ENCODE measurements at regions not wholly inside any gene's neighbourhood (a gene's known extent, or its start where the extent isn't known, plus 50 kb on each side); places are given as distances from the start of the nearest gene placed in this dataset.

DNA sequence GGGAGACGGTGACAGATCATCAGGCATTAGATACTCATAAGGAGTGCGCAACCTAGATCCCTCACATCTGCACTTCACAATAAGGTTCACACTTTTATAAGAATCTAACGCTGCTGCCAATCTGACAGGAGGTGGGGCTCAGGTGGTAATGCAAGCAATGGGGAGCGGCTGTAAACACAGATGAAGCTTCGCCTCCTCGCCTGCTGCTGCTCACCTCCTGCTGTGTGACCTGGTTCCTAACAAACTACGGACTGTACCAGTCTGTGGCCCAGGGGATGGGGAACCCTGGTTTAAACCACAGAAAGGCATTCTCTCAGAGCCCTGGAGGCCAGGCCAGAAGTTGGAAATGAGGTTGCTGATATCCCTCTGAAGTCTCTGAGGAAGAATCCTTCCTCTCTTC, 323.6 kb downstream of the DRD1 start:
- Histone ChIP-seq H3K36me3 (no peaks in the 10 kb centered on the region), H3K27me3 (no peaks in the 10 kb centered on the region), H3K4me1 (ENCODE audit: insufficient read depth) (no peaks in the 10 kb centered on the region), H3K27ac (no peak overlapping the region), H3K9me3 (no peaks in the 10 kb centered on the region), H3K4me3 (no peak overlapping the region)
- WGBS, 3 donors: 81 to 89% (median 86%) methylated on average over 7 of the region's 7 CpGs
- intact Hi-C loops (cut with DNase I): no loop called here
- DNase-seq: no peak
- no peak for TF ChIP-seq POLR2A (IDR thresholded peaks at IDR 0.05)
- no peak for TF ChIP-seq CTCF (IDR thresholded peaks at IDR 0.05)
- no peak for TF ChIP-seq EP300 (IDR thresholded peaks at IDR 0.05)

DNA sequence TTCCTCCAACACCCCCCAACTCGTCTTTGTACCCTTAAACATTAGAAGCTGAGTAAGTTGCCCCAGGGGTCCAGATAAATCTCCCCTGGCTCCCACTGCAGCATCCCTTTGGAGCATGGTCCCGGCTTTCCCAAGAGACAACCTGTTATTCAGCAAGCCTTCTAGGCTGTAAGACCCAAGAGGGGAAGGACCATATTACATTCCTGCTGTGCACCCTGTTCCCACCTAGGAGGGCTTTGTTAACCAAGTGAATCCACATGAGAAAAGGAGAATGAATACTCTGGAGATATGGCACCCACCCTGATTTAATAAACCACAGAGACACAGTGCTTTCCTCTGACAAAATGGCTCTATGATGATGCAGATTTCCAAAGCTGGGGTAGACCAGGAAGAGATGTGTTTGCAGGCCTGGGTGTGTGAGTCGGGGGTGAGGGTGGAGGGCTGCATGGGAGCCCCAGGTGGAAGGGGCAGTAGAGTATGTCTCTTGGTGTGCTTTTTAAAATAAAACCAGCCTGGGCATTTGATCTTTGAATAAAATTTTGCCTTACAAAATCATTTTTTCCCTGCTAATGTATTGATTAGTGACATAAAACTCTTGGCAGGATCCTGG, 325.2 kb downstream of the DRD1 start:
- no peaks in the 10 kb centered on the region for H3K36me3 ChIP-seq
- intact Hi-C loops (cut with DNase I): no loop called here
- no peak for DNase-seq
- H3K27ac ChIP-seq: no peak overlapping the region
- TF ChIP-seq EP300 (IDR thresholded peaks at IDR 0.05) (no peak), CTCF (IDR thresholded peaks at IDR 0.05) (no peak), POLR2A (IDR thresholded peaks at IDR 0.05) (no peak)
- 49 to 59% (median 57%) methylated on average over 3 of the region's 3 CpGs for WGBS, 3 donors
- no peak overlapping the region for H3K4me3 ChIP-seq
- no peaks in the 10 kb centered on the region for H3K9me3 ChIP-seq
- H3K4me1 ChIP-seq (ENCODE audit: insufficient read depth): no peaks in the 10 kb centered on the region
- no peaks in the 10 kb centered on the region for H3K27me3 ChIP-seq

- Histone ChIP-seq H3K36me3 (no peaks in the 10 kb centered on the region), H3K4me3 (no peak overlapping the region), H3K9me3 (no peaks in the 10 kb centered on the region), H3K27me3 (no peaks in the 10 kb centered on the region), H3K4me1 (ENCODE audit: insufficient read depth) (no peaks in the 10 kb centered on the region), H3K27ac (no peak overlapping the region)
- 11 to 36% (median 13%) methylated on average over 3 of the region's 3 CpGs for WGBS, 3 donors
- intact Hi-C loops (cut with DNase I): no loop called here
- no peak for DNase-seq
- TF ChIP-seq POLR2A (IDR thresholded peaks at IDR 0.05) (no peak), EP300 (IDR thresholded peaks at IDR 0.05) (no peak), CTCF (IDR thresholded peaks at IDR 0.05) (no peak)
Measured at GRCh38 chr5:175116466-175117048, 327.4 kb downstream of the DRD1 start.

DNA sequence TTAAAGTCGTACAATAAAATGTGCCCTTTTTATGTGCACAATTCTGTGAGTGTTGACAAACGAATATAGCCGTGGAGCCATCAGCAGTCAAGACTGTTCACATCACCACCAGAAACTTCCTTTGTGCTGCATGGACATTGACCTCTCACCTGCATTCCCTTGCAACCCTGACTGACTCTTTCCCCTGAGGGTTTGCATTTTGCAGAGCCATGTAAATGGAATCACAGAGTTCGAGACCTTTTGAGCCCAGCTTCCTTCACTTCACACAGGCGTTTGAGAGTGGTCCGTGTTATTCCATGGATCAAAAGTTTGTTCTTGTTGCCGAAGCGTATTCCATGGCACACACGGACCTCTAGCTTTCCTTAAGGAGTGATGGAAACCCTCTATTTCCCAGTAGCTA, 328.2 kb downstream of the DRD1 start:
- H3K36me3 ChIP-seq: no peaks in the 10 kb centered on the region
- 71 to 80% (median 73%) methylated on average over 9 of the region's 9 CpGs for WGBS, 3 donors
- TF ChIP-seq EP300 (IDR thresholded peaks at IDR 0.05) (no peak), CTCF (IDR thresholded peaks at IDR 0.05) (no peak), POLR2A (IDR thresholded peaks at IDR 0.05) (no peak)
- H3K27me3 ChIP-seq: no peaks in the 10 kb centered on the region
- no peaks in the 10 kb centered on the region for H3K9me3 ChIP-seq
- intact Hi-C loops (cut with DNase I): no loop called here
- no peak for DNase-seq
- H3K27ac ChIP-seq: no peak overlapping the region
- no peaks in the 10 kb centered on the region for H3K4me1 ChIP-seq (ENCODE audit: insufficient read depth)
- H3K4me3 ChIP-seq: no peak overlapping the region

Measured in ovary (tissue), 7 donors.